HCT116 (cell line): ENCODE measurements at regions not wholly inside any gene's neighbourhood (a gene's known extent, or its start where the extent isn't known, plus 50 kb on each side); places are given as distances from the start of the nearest gene placed in this dataset.

Experiments
- ATAC-seq: fragments of 200-7000 bp; cut with Tn5 transposase; 2 replicates; pipeline ENCODE4 v1.9.1; 2020; ENCODE audit warnings: mild to moderate bottlenecking, moderate library complexity
- BruUV-seq: library from RNA; stranded (reverse); fragments of 400-500 nt; replicated peaks from 2 replicates; lab custom pipeline; 2021; lab: Mats Ljungman, UMichigan
- CTCF ChIA-PET: fragments of 300-600 bp; sonication (Branson Sonifier 250); formaldehyde crosslinking; loops from one replicate; lab custom pipeline; 2021; ENCODE audit warnings: antibody characterized with exemption; lab: Charles Lee
- POLR2A ChIA-PET: fragments of 300-600, 350-600 bp; sonication (Branson Sonifier 250); formaldehyde crosslinking; loops from one replicate; lab custom pipeline; 2021; ENCODE audit warnings: antibody characterized with exemption; lab: Charles Lee
- RAD21 ChIA-PET, 2 experiments: fragments of 300-600 bp; sonication (Branson Sonifier 250); formaldehyde crosslinking; loops; one replicate each; lab custom pipeline; 2023; ENCODE audit warnings: low total read pairs in 2 of 2; ENCODE audit not compliant: uncharacterized antibody in 2 of 2, unreplicated experiment in 2 of 2, low non-redundant PET in 1 of 2; lab: Charles Lee
- DNase-seq: peaks from one replicate; pipeline ENCODE4 v3.0.0-alpha.2; 2010; ENCODE audit warnings: low read depth, low spot score
- H2AFZ ChIP-seq: fragments of 200-600 bp; shearing (Covaris generic), sonication (generic); 2 replicates; pipeline ENCODE4 v1.6.1; 2017; ENCODE audit warnings: low read depth, mixed run types, mixed read lengths, antibody characterized with exemption, low read length; ENCODE audit not compliant: poor library complexity, severe bottlenecking
- H3K27ac ChIP-seq: 2 replicates; pipeline ENCODE4 v1.5.1; 2012; ENCODE audit warnings: low read depth, low read length
- H3K27me3 ChIP-seq: fragments of 200-600 bp; sonication (generic); 2 replicates; pipeline ENCODE4 v1.6.1; 2016; ENCODE audit warnings: mixed run types, low read length, mixed read lengths; ENCODE audit not compliant: insufficient read depth
- H3K36me3 ChIP-seq, 2 experiments: fragments of 200-500 bp in 1 of 2; fragments of 200-600 bp in 1 of 2; sonication (Bioruptor generic) in 1 of 2; sonication (generic) in 1 of 2; 2 replicates each; pipeline versions ENCODE4 v1.5.1 to v1.6.1; 2014 to 2016; ENCODE audit warnings: low read length in 2 of 2, inconsistent platforms in 1 of 2, mixed read lengths in 1 of 2, mixed run types in 1 of 2; ENCODE audit not compliant: insufficient read depth in 2 of 2, control insufficient read depth in 1 of 2
- H3K4me1 ChIP-seq, 2 experiments: fragments of 200-600 bp in 1 of 2; sonication (generic) in 1 of 2; 2 replicates each; pipeline versions ENCODE4 v1.5.1 to v1.6.1; 2012 to 2017; ENCODE audit warnings: low read length in 2 of 2, inconsistent platforms in 1 of 2, mild to moderate bottlenecking in 1 of 2, mixed read lengths in 1 of 2, mixed run types in 1 of 2, moderate library complexity in 1 of 2; ENCODE audit not compliant: insufficient read depth in 2 of 2, control insufficient read depth in 1 of 2
- H3K4me2 ChIP-seq: fragments of 200-600 bp; sonication (generic); 2 replicates; pipeline ENCODE4 v1.6.1; 2017; ENCODE audit warnings: mixed run types, low read length, mixed read lengths
- H3K4me3 ChIP-seq, 2 experiments: fragments of 200-600 bp in 1 of 2; sonication (generic) in 1 of 2; replicated peaks in 1 of 2; 2 replicates each; pipeline ENCODE4 v1.5.1; 2011 to 2016; ENCODE audit warnings: low read length in 2 of 2, control low read depth in 1 of 2, low read depth in 1 of 2, mild to moderate bottlenecking in 1 of 2, mixed read lengths in 1 of 2, mixed run types in 1 of 2
- H3K79me2 ChIP-seq: fragments of 200-600 bp; sonication (generic); 2 replicates; pipeline ENCODE4 v1.6.1; 2017; ENCODE audit warnings: mild to moderate bottlenecking, mixed run types, low read length, moderate library complexity, mixed read lengths; ENCODE audit not compliant: insufficient read depth
- H3K9ac ChIP-seq: fragments of 200-600 bp; sonication (generic); 2 replicates; pipeline ENCODE4 v1.6.1; 2016; ENCODE audit warnings: low read length, mixed read lengths
- H3K9me2 ChIP-seq: fragments of 200-600 bp; sonication (generic), shearing (Covaris generic); 2 replicates; pipeline ENCODE4 v1.6.1; 2017; ENCODE audit warnings: mixed run types, mild to moderate bottlenecking, moderate library complexity; ENCODE audit not compliant: insufficient read depth
- H3K9me3 ChIP-seq, 2 experiments: fragments of 200-500 bp in 1 of 2; fragments of 200-600 bp in 1 of 2; sonication (Bioruptor generic) in 1 of 2; sonication (generic) in 1 of 2; 2 replicates each; pipeline ENCODE4 v1.6.1; 2014 to 2017; ENCODE audit warnings: low read length in 2 of 2, mixed read lengths in 2 of 2, inconsistent platforms in 1 of 2, low read depth in 1 of 2, mild to moderate bottlenecking in 1 of 2, mixed run types in 1 of 2, moderate library complexity in 1 of 2; ENCODE audit not compliant: control insufficient read depth in 1 of 2, insufficient read depth in 1 of 2
- H4K20me1 ChIP-seq: fragments of 200-600 bp; sonication (generic), shearing (Covaris generic); 2 replicates; pipeline ENCODE4 v1.6.1; 2017; ENCODE audit warnings: mixed run types, mild to moderate bottlenecking, moderate library complexity; ENCODE audit not compliant: insufficient read depth
- CBX3 ChIP-seq: IDR thresholded peaks from 2 replicates; pipeline ENCODE4 v1.6.1; 2012; ENCODE audit warnings: low read depth
- EZH2phosphoT487 ChIP-seq: fragments of 200-600 bp; IDR thresholded peaks from 2 replicates; pipeline ENCODE4 v1.6.1; 2018; ENCODE audit warnings: antibody characterized with exemption, borderline replicate concordance
- JUND ChIP-seq: IDR thresholded peaks from 2 replicates; pipeline ENCODE4 v1.6.1; 2012
- POLR2AphosphoS5 ChIP-seq: IDR thresholded peaks from 2 replicates; pipeline ENCODE4 v1.6.1; 2011; ENCODE audit warnings: mild to moderate bottlenecking, low read depth, low read length, moderate library complexity
- REST ChIP-seq: IDR thresholded peaks from 2 replicates; pipeline ENCODE4 v1.6.1; 2012; ENCODE audit warnings: low read depth
- SIN3A ChIP-seq: IDR thresholded peaks from 2 replicates; pipeline ENCODE4 v1.6.1; 2012; ENCODE audit warnings: low read depth
- SP1 ChIP-seq: IDR thresholded peaks from 2 replicates; pipeline ENCODE4 v1.6.1; 2012; ENCODE audit warnings: low read depth
- SRF ChIP-seq: IDR thresholded peaks from 2 replicates; pipeline ENCODE4 v1.6.1; 2012; ENCODE audit warnings: low read depth
- ZFX ChIP-seq: fragments of 450-650 bp; IDR thresholded peaks from 2 replicates; pipeline ENCODE4 v1.6.1; 2017
- ZNF274 ChIP-seq: fragments of 200-500 bp; sonication (Bioruptor generic); IDR thresholded peaks from 2 replicates; pipeline ENCODE4 v1.6.1; 2014; ENCODE audit warnings: mild to moderate bottlenecking, low read depth, low read length, inconsistent platforms
- intact Hi-C: fragments of 100-400 bp; cut with micrococcal nuclease; formaldehyde crosslinking; loops from 2 replicates; pipeline ENCODE4 v1.10.0; 2022

GRCh38 chr7:125567686-125568085 is 638.1 kb upstream of the POT1 start:
- intact Hi-C loops, result no loop called here
- ChIA-PET CTCF (no interaction called here), RAD21 (no interaction called here)
- H3K9me2 ChIP-seq, result no peaks in the 10 kb centered on the region
- H3K79me2 ChIP-seq, result no peaks in the 10 kb centered on the region
- H3K9me3 ChIP-seq, result no peaks in the 10 kb centered on the region
- no peak overlapping the region for H3K4me3 ChIP-seq
- no peak overlapping the region for H3K4me2 ChIP-seq
- H3K36me3 ChIP-seq, result no peaks in the 10 kb centered on the region
- no peaks in the 10 kb centered on the region for H4K20me1 ChIP-seq
- H2AFZ ChIP-seq, result no peak overlapping the region
- DNase-seq (no peak), ATAC-seq (no peak)
- no peaks in the 10 kb centered on the region for H3K4me1 ChIP-seq
- TF ChIP-seq CBX3 (no peak), SRF (no peak), POLR2AphosphoS5 (no peak), SIN3A (no peak), EZH2phosphoT487 (no peak), ZFX (no peak), REST (no peak), ZNF274 (no peak), SP1 (no peak), JUND (no peak)
- TF ChIP-seq, all 23 proteins: peak for 0
- Histone ChIP-seq H3K27ac (no peak overlapping the region), H3K27me3 (no peaks in the 10 kb centered on the region), H3K9ac (no peak overlapping the region)
- POLR2A ChIA-PET, result no interaction called here
- BruUV-seq, result no TSS peak
